NCI-H128 (cell line): ENCODE measurements at regions not wholly inside any gene's neighbourhood (a gene's known extent, or its start where the extent isn't known, plus 50 kb on each side); places are given as distances from the start of the nearest gene placed in this dataset.

Experiments used
- DNase-seq: peaks from one replicate; lab custom pipeline; 2025; ENCODE audit not compliant: unreplicated experiment; lab: John Stamatoyannopoulos, UW

- DNase-seq = no peak
These were observed 317.6 kb upstream of the CNKSR2 start for GRCh38 chrX:21056622-21057021.

DNA sequence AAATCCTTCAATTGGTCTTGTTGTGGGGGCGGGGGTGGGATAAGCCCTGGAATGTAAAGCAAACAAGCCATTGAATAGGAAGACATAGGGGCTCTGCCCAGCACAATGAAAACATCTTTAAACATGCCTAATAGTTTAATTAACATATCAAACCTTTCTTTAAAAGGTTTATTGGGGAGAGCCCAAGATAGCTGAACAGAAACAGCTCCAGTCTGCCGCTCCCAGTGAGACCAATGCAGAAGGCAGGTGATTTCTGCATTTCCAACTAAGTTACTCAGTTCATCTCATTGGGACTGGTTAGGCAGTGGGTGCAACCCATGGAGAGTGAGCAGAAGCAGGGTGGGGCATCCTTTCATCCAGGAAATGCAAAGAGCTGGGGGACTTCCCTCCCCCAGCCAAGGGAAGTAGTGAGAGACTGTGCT lies 327.2 kb upstream of the CNKSR2 start:
- no peak for DNase-seq

- DNase-seq = no peak
These were observed 359.9 kb upstream of the CNKSR2 start for GRCh38 chrX:21014326-21014725.

- DNase-seq = no peak
These were observed 369.4 kb upstream of the CNKSR2 start for GRCh38 chrX:21004835-21005234.

DNA sequence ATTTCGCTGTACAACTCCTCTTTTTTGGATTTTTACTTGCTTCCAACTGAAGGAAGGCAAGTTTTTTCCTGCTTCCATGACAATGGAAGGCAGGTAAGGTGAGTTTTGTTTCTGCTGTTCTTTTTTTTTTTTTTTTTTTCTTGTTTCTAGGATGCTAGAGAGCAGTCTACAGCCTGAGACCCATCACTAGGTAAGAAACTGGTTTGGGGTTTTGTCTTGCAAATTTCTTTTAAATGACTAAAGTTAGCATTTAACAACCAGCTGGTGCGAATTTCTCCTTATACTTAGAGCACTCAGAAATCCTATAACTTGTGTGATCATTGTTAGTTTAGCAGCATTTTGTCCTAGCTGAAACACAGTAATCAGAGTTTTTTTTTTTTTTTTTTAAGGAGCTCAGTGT lies 378.4 kb upstream of the CNKSR2 start:
- no peak for DNase-seq

- DNase-seq = no peak
These were observed 384.9 kb upstream of the CNKSR2 start for GRCh38 chrX:20989361-20989760.

GRCh38 chrX:20988804-20989203 lies 385.4 kb upstream of the CNKSR2 start:
- DNase-seq = no peak

- DNase-seq = no peak
These were observed 386.1 kb upstream of the CNKSR2 start for GRCh38 chrX:20988118-20988517.

DNA sequence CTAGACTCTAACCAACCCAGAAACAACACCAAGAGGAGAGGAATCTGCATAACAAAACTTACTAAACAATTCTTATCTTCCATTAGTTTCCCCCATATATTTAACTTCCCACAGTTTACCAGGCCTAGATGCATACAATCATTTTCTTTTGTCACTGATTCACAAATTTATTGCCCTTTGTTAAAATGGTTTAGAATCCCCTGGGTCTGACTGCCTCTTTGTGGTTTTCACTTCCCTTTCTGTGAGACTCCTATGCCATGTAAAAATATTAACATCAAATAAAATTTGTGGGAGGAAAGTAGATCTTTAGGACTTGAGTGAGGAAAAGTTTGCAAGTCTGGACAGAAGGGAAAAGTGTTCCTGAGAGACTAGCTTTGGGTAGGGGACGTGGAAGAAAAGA lies 393.8 kb upstream of the CNKSR2 start:
- DNase-seq = no peak

DNA sequence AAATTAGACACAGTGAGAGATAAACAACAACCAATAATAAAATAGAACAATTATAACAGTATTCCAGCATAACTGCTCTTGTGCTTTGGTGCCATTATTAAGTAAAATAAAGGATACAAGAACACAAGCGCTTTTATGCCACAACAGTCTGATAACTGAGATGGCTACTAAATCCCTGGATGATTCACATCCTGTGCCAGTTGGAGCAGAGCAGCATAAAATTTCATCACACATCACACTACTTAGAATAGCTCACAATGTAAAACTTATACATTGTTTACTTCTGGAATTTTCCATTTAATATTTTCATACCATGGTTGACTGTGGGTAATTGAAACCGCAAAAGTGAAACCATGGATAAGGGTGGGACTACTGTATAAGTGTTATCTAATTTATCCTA lies 399.9 kb upstream of the CNKSR2 start:
- no peak for DNase-seq

GRCh38 chrX:20973038-20973437 lies 401.2 kb upstream of the CNKSR2 start:
- DNase-seq = no peak

DNA sequence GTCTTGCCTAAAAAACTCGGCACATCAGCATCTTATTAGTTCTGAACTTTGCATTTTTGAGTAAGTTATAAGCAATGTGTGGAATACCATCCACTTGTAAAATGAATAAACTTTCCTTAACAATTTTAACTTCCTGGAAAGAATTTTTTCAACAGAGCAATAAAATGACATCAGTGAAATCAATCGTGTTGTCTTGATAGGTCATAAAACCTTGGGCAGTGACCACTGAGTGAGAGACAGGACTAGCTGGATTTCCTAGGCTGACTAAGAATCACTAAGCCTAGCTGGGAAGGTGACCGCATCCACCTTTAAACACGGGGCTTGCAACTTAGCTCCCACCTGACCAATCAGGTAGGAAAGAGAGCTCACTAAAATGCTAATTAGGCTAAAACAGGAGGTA lies 403.0 kb upstream of the CNKSR2 start:
- no peak for DNase-seq

DNA sequence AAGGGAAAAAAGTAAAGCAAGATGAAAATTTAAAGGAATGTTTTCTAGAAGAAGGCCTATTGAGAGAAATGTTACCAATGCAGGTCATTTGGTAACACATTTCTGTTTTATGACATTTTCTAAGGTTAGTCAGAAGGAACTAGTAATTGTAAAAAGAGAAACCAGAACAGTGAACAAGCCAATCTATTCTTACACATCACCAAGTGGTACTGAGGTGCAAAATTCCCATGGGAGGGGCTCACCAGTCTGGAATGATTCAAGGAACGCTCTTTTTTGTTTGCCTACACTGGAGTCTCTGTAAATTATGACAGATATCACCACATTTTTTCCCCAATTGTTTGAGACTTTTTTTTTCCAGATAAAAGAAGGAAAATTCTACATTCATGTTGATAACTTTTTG lies 404.7 kb upstream of the CNKSR2 start:
- DNase-seq = no peak

DNA sequence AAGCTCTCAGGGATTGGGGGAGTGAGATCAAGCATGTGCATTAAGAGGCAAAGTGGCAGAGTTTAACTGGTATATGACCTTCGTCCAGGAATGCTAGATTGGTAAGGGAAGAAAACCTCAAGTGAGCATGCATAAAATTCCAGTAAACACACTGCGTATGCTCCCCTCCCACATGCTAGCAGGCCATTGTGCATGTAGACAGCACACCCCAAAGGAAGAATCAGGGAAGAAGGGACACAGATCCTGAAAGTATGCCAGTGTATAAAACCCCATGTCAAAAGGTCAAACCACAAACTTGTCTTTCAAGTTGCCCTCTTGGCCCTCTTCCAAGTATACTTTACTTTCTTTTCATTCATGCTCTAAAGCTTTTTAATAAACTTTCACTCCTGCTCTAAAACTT lies 405.2 kb upstream of the CNKSR2 start:
- no peak for DNase-seq

GRCh38 chrX:20967725-20968124 lies 406.5 kb upstream of the CNKSR2 start:
- no peak for DNase-seq

GRCh38 chrX:20965270-20966044 lies 408.8 kb upstream of the CNKSR2 start:
- DNase-seq = no peak

- no peak for DNase-seq
These were observed 420.2 kb upstream of the CNKSR2 start for GRCh38 chrX:20954014-20954413.

DNA sequence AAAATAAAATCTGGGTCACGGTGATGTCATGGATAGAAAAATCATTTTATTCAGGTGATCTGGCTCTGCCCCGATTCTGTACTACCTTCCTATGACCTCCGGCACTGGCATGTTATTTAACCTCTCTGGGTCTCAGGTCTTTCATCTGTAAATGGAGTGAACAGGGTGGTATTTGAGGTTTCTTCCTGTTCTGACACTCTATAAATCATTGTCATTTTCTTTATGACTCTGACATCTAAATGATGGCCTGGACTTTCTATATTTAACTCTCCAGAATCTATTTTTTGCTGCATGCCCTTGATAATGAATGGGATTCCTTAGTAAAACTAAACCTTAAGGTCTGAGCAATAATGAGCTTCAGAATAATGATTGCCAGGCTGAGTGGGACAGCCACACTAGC lies 422.0 kb upstream of the CNKSR2 start:
- no peak for DNase-seq

DNA sequence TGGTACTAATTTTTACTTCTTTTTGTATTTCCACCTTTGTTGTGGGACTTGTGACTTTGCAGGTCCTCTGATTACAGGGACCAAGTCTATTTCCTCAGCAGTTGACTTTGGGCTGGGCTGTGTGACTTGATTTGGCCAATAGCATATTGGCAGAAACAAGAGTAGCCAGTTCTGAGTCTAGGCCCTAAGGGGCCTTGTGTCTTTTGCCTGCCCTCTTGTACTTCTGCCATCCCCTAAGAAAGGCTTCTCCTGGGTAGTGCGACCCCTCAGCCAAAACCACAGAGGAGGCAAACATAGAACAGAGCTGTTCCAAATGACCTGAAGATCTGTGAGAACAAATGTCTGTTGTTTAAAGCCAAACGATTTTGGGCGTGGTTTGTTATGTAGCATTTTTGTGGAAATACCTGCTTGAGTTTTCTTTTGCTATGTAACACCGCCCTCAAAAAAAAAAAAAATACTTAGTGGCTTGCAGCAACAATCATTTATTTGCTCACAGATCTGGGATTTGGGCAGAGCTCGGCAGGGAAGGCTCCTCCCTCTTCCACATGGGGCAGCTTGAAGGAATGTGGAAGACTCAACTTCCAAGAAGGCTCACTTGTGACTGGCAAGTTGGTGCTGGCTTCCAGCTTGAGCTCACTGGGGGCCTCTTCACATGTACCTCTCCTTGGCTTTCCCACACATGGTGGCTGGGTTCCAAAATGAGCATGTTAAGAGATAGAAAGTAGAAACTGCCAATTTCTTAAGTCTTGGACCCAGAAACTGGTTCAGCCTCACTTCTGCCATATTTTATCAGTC lies 423.0 kb upstream of the CNKSR2 start:
- DNase-seq = no peak

DNA sequence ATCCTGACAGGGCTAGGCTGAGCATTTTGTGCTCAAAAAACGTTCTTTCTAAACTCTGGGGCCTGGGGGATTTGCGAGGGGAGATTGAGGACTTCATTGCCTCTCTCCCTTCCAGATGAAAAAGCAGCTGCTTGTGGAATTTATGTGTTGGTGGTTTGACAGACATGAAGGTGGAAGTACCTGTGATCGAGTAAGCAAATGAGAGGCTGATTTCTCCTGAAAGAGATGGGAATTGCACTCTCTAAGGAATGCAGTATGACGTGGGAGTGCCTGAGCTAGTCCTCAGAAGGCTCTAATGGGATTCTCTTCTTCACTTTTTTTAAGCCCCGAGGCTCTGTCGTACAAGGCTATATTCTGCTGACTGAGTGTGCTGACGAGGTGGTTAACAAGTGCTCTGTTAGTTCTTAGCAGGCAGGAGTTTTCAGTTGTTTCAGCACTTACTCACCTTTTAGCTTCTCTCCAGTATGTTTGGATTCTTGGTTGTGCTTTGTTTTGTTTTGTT lies 426.8 kb upstream of the CNKSR2 start:
- no peak for DNase-seq

- DNase-seq = no peak
These were observed 460.5 kb upstream of the CNKSR2 start for GRCh38 chrX:20913760-20914159.

DNA sequence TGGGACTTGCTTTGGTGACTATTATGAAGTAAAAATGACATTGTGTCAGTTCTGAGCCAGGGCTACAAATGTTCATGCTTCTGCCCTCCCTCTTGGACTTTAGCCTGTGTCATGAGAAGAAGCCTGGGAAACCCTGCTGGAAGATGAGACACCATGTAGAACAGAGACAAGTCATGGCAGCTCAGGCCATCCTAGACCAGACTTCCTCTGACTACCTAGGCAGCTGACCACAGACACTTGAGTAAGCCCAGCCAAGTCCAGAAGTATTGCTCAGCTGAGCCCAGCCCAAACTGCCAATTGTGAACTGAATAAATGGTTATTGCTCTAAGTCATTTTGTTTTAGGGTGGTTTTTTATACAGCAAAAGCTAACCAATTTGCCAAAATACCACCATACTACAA lies 467.6 kb upstream of the CNKSR2 start:
- no peak for DNase-seq
